Activated T-helper 1 cell treated with Interleukin-2 at 50 U/mL for 16 hours (primary cell): ENCODE measurements at regions not wholly inside any gene's neighbourhood (a gene's known extent, or its start where the extent isn't known, plus 50 kb on each side); places are given as distances from the start of the nearest gene placed in this dataset.

Source experiments
- DNase-seq: peaks from one replicate; pipeline ENCODE4 v3.0.0-alpha.2; 2020; ENCODE audit warnings: low read depth

- DNase-seq: no peak
These were observed 450.1 kb upstream of the PKDCC start for GRCh38 chr2:41597680-41598079.

- no peak for DNase-seq
These were observed 449.5 kb upstream of the PKDCC start for GRCh38 chr2:41598161-41598894.

- no peak for DNase-seq
These were observed 447.4 kb upstream of the PKDCC start for GRCh38 chr2:41600460-41600859.

- no peak for DNase-seq
These were observed 445.5 kb upstream of the PKDCC start for GRCh38 chr2:41602341-41602740.

GRCh38 chr2:41605311-41605710 lies 442.5 kb upstream of the PKDCC start:
- DNase-seq: no peak

- no peak for DNase-seq
These were observed 441.9 kb upstream of the PKDCC start for GRCh38 chr2:41605914-41606313.

GRCh38 chr2:41610501-41611190 lies 437.2 kb upstream of the PKDCC start:
- DNase-seq: no peak

GRCh38 chr2:41618754-41619153 lies 429.1 kb upstream of the PKDCC start:
- no peak for DNase-seq

GRCh38 chr2:41621095-41621494 lies 426.7 kb upstream of the PKDCC start:
- DNase-seq: no peak

- DNase-seq: no peak
These were observed 426.3 kb upstream of the PKDCC start for GRCh38 chr2:41621563-41621962.

GRCh38 chr2:41622301-41622700 lies 425.5 kb upstream of the PKDCC start:
- DNase-seq: no peak

GRCh38 chr2:41626936-41627335 lies 420.9 kb upstream of the PKDCC start:
- no peak for DNase-seq

- no peak for DNase-seq
These were observed 413.1 kb upstream of the PKDCC start for GRCh38 chr2:41634686-41635085.

- no peak for DNase-seq
These were observed 402.9 kb upstream of the PKDCC start for GRCh38 chr2:41644936-41645335.

- DNase-seq: no peak
These were observed 400.3 kb upstream of the PKDCC start for GRCh38 chr2:41647468-41648050.

GRCh38 chr2:41657226-41657625 lies 390.6 kb upstream of the PKDCC start:
- DNase-seq: no peak

- no peak for DNase-seq
These were observed 388.1 kb upstream of the PKDCC start for GRCh38 chr2:41659758-41660157.

GRCh38 chr2:41662461-41662860 lies 385.4 kb upstream of the PKDCC start:
- no peak for DNase-seq

- DNase-seq: no peak
These were observed 384.8 kb upstream of the PKDCC start for GRCh38 chr2:41663056-41663455.

GRCh38 chr2:41668529-41668928 lies 379.3 kb upstream of the PKDCC start:
- no peak for DNase-seq

GRCh38 chr2:41678639-41679038 lies 369.2 kb upstream of the PKDCC start:
- DNase-seq: no peak

GRCh38 chr2:41686156-41686555 lies 361.7 kb upstream of the PKDCC start:
- DNase-seq: no peak

GRCh38 chr2:41691561-41691960 lies 356.3 kb upstream of the PKDCC start:
- DNase-seq: no peak
